K562 (cell line): ENCODE measurements at regions not wholly inside any gene's neighbourhood (a gene's known extent, or its start where the extent isn't known, plus 50 kb on each side); places are given as distances from the start of the nearest gene placed in this dataset.

Experiments
- ATAC-seq: fragments of 200-7000 bp; cut with Tn5 transposase; 3 replicates; pipeline ENCODE4 v1.9.1; 2020; ENCODE audit warnings: moderate library complexity
- BruUV-seq: library from RNA; stranded (reverse); fragments of 400-500 nt; replicated peaks from 2 replicates; lab custom pipeline; 2021; lab: Mats Ljungman, UMichigan
- CTCF ChIA-PET: fragments of 300-600 bp; formaldehyde crosslinking; extraction: SDS; loops from one replicate; lab custom pipeline; 2021; ENCODE audit warnings: low intra/inter-chr PET ratio; lab: Yijun Ruan, JAX
- POLR2A ChIA-PET: fragments of 300-600, 350-650 bp; sonication (Branson Sonifier 250); formaldehyde crosslinking; extraction: SDS; loops from one replicate; lab custom pipeline; 2021; ENCODE audit warnings: antibody characterized with exemption, inconsistent platforms; lab: Yijun Ruan, JAX
- DNase-seq, 4 experiments: peaks; one replicate each; pipeline versions ENCODE4 v3.0.0 to v3.0.0-alpha.2; 2011 to 2018; ENCODE audit warnings: low spot score in 3 of 4, mixed read lengths in 3 of 4; ENCODE audit errors: extremely low read depth in 1 of 4
- FAIRE-seq: peaks from 2 replicates; lab custom pipeline; 2011; peaks lifted over from hg19 to GRCh38; lab: Jason Lieb, UNC
- H2AFZ ChIP-seq: 2 replicates; pipeline ENCODE4 v1.6.0; 2011; ENCODE audit warnings: low read depth, low read length, control low read depth, inconsistent platforms
- H3K27ac ChIP-seq: fragments of 200-600 bp; 3 replicates; pipeline ENCODE4 v1.8.0; 2011; ENCODE audit warnings: low read depth, mild to moderate bottlenecking, control low read depth, inconsistent platforms, low read length, moderate library complexity, mixed read lengths; ENCODE audit errors: extremely low read depth
- H3K27me3 ChIP-seq, 2 experiments: fragments of 300-600 bp in 1 of 2; 2 replicates in 1 of 2; 3 replicates in 1 of 2; pipeline versions ENCODE4 v1.6.0 to v1.8.0; 2011; ENCODE audit warnings: inconsistent platforms in 2 of 2, low read length in 2 of 2, mild to moderate bottlenecking in 1 of 2, mixed read lengths in 1 of 2, moderate library complexity in 1 of 2; ENCODE audit not compliant: control insufficient read depth in 2 of 2, insufficient read depth in 2 of 2
- H3K36me3 ChIP-seq: fragments of 300-600 bp; 3 replicates; pipeline ENCODE4 v1.8.0; 2011; ENCODE audit warnings: mild to moderate bottlenecking, low read length, inconsistent platforms; ENCODE audit not compliant: control insufficient read depth, insufficient read depth
- H3K4me1 ChIP-seq, 2 experiments: fragments of 200-600 bp in 1 of 2; replicated peaks in 1 of 2; 2 replicates in 1 of 2; 3 replicates in 1 of 2; pipeline versions ENCODE4 v1.5.1 to v1.8.0; 2011; ENCODE audit warnings: inconsistent platforms in 2 of 2, low read length in 2 of 2, mild to moderate bottlenecking in 1 of 2, mixed read lengths in 1 of 2, moderate library complexity in 1 of 2; ENCODE audit not compliant: control insufficient read depth in 2 of 2, insufficient read depth in 2 of 2
- H3K4me2 ChIP-seq: 2 replicates; pipeline ENCODE4 v1.6.1; 2011; ENCODE audit warnings: low read length, control low read depth, inconsistent platforms, mixed read lengths; ENCODE audit not compliant: insufficient read depth
- H3K4me3 ChIP-seq: fragments of 200-600 bp; sonication (generic), shearing (Covaris generic); 2 replicates; pipeline ENCODE4 v1.5.1; 2016; ENCODE audit warnings: control low read depth, inconsistent platforms
- H3K79me2 ChIP-seq: fragments of 200-600 bp; 3 replicates; pipeline ENCODE4 v1.8.0; 2011; ENCODE audit warnings: low read length, inconsistent platforms; ENCODE audit not compliant: control insufficient read depth, insufficient read depth
- H3K9ac ChIP-seq, 2 experiments: 2 replicates each; pipeline versions ENCODE4 v1.6.0 to v1.6.1; 2011; ENCODE audit warnings: low read depth in 2 of 2, low read length in 2 of 2, control low read depth in 1 of 2, inconsistent platforms in 1 of 2, mild to moderate bottlenecking in 1 of 2, mixed read lengths in 1 of 2; ENCODE audit not compliant: insufficient read depth in 1 of 2
- H3K9me1 ChIP-seq: one replicate; pipeline ENCODE4 v1.6.0; 2011; ENCODE audit warnings: inconsistent platforms, mild to moderate bottlenecking, low read length, moderate library complexity; ENCODE audit not compliant: control insufficient read depth, insufficient read depth
- H3K9me3 ChIP-seq: replicated peaks from 2 replicates; pipeline ENCODE4 v1.5.1; 2011; ENCODE audit warnings: low read depth, low read length, inconsistent platforms; ENCODE audit not compliant: control insufficient read depth, insufficient read depth
- H4K20me1 ChIP-seq: replicated peaks from 2 replicates; pipeline ENCODE4 v1.6.1; 2011; ENCODE audit warnings: low read length, inconsistent platforms, mixed read lengths; ENCODE audit not compliant: control insufficient read depth, insufficient read depth
- C11orf30 ChIP-seq: fragments of 450-650 bp; IDR thresholded peaks from 2 replicates; pipeline ENCODE4 v1.6.1; 2016; ENCODE audit warnings: low read depth, mild to moderate bottlenecking
- CBFA2T2 ChIP-seq: fragments of 450-650 bp; conservative IDR thresholded peaks from 2 replicates; pipeline ENCODE4 v1.6.1; 2017; ENCODE audit warnings: mild to moderate bottlenecking
- CEBPB ChIP-seq: fragments of 450-650 bp; IDR thresholded peaks from 2 replicates; pipeline ENCODE4 v1.6.1; 2016; ENCODE audit warnings: missing genetic modification characterization, missing compliant biosample characterization
- ELK1 ChIP-seq: sonication (generic); formaldehyde crosslinking; IDR thresholded peaks from 2 replicates; pipeline ENCODE4 v1.8.1; 2022; ENCODE audit warnings: missing genetic modification reagents
- HIVEP1 ChIP-seq: fragments of 250-450 bp; sonication (Bioruptor Pico); IDR thresholded peaks from 2 replicates; pipeline ENCODE4 v1.4.0; 2020; ENCODE audit warnings: mild to moderate bottlenecking
- KLF13 ChIP-seq: fragments of 450-650 bp; IDR thresholded peaks from 2 replicates; pipeline ENCODE4 v1.6.1; 2016; ENCODE audit warnings: missing genetic modification characterization, low read depth, mild to moderate bottlenecking, missing compliant biosample characterization, moderate library complexity, borderline replicate concordance
- PHF20 ChIP-seq: fragments of 450-650 bp; IDR thresholded peaks from 2 replicates; pipeline ENCODE4 v1.6.1; 2018; ENCODE audit not compliant: partially characterized antibody
- PTBP1 ChIP-seq: fragments of 200-400 bp; formaldehyde crosslinking; IDR thresholded peaks from 2 replicates; pipeline ENCODE4 v1.6.1; 2017; ENCODE audit warnings: low read depth, low read length
- RAD51 ChIP-seq: fragments of 450-650 bp; IDR thresholded peaks from 2 replicates; pipeline ENCODE4 v1.7.1; 2016; ENCODE audit warnings: low read depth, mild to moderate bottlenecking, borderline replicate concordance
- RFX7 ChIP-seq: fragments of 250-450 bp; sonication (Bioruptor Pico); IDR thresholded peaks from 2 replicates; pipeline ENCODE4 v1.5.1; 2021; ENCODE audit warnings: mild to moderate bottlenecking
- SNRNP70 ChIP-seq: fragments of 200-400 bp; formaldehyde crosslinking; optimal IDR thresholded peaks from 2 replicates; pipeline ENCODE3; 2017; ENCODE audit warnings: low read depth, low read length
- ZNF3 ChIP-seq: fragments of 250-450 bp; sonication (Bioruptor Pico); IDR thresholded peaks from 2 replicates; pipeline ENCODE4 v1.5.0; 2021; ENCODE audit warnings: mild to moderate bottlenecking, moderate library complexity
- ZNF311 ChIP-seq: fragments of 250-450 bp; sonication (Bioruptor Pico); IDR thresholded peaks from 2 replicates; pipeline ENCODE4 v1.4.0; 2020; ENCODE audit warnings: mild to moderate bottlenecking, moderate library complexity
- ZNF398 ChIP-seq: fragments of 250-450 bp; sonication (Bioruptor Pico); IDR thresholded peaks from 2 replicates; pipeline ENCODE4 v1.8.0; 2021; ENCODE audit warnings: moderate library complexity, mild to moderate bottlenecking, inconsistent platforms
- WGBS: fragments of 100-300 bp; shearing (Covaris generic); methylation state at CpG from one replicate; pipeline ENCODE4 v1.1.6; 2016; ENCODE audit warnings: low coverage, mixed read lengths; ENCODE audit not compliant: insufficient coverage; ENCODE audit errors: missing lambda C conversion rate; 5-methylcytosine and 5-hydroxymethylcytosine counted together
- in situ Hi-C: fragments of 300-500 bp; cut with MboI; formaldehyde crosslinking; loops from 4 replicates; pipeline ENCODE4 v1.15.0; 2018; ENCODE audit warnings: inconsistent platforms, mixed read lengths
- intact Hi-C: fragments of 100-400 bp; cut with micrococcal nuclease; formaldehyde crosslinking; loops from 2 replicates; pipeline ENCODE4 v1.14.2; 2022
- TF ChIP-seq, protein P1 (sequence below), 2 experiments: fragments of 450-650 bp; conservative IDR thresholded peaks; 2 replicates each; pipeline ENCODE4 v1.6.1; 2017; ENCODE audit warnings: mild to moderate bottlenecking in 2 of 2, moderate library complexity in 2 of 2
- TF ChIP-seq, protein P2 (sequence below): sonication (generic); formaldehyde crosslinking; IDR thresholded peaks from 2 replicates; pipeline ENCODE4 v1.9.0; 2022; ENCODE audit warnings: mild to moderate bottlenecking, missing genetic modification reagents

GRCh38 chr10:121291376-121291775, 306.9 kb downstream of the FGFR2 start:
- BruUV-seq, result no TSS peak
- 0% methylated on average over 7 of the region's 7 CpGs for WGBS

More at GRCh38 chr10:121291376-121291775, 306.9 kb downstream of the FGFR2 start:
- no peaks in the 10 kb centered on the region for H3K9me3 ChIP-seq
- ATAC-seq (no peak), FAIRE-seq (no peak), DNase-seq (no peak)
- H3K4me3 ChIP-seq, result no peak overlapping the region
- no peaks in the 10 kb centered on the region for H3K4me1 ChIP-seq
- peaks cover 0 to 5% of the 10 kb centered on the region in 2 experiments; a peak in 2 of 5 replicates for H3K27me3 ChIP-seq
- no peaks in the 10 kb centered on the region for H4K20me1 ChIP-seq
- H3K4me2 ChIP-seq, result no peak overlapping the region
- CTCF ChIA-PET, result no interaction called here
- H3K79me2 ChIP-seq, result no peaks in the 10 kb centered on the region
- intact Hi-C loops, result no loop called here
- H3K9ac ChIP-seq, result no peak overlapping the region
- no peaks in the 10 kb centered on the region for H3K9me1 ChIP-seq
- H2AFZ ChIP-seq, result no peak overlapping the region
- H3K27ac ChIP-seq, result no peak overlapping the region
- POLR2A ChIA-PET, result interaction anchor here (0.6 kb wide), 1 partner anchor 42 kb away, joined by 3 read pairs; no protein-coding TSS in a partner anchor
- TF ChIP-seq ELK1, result no peak
- no peak for TF ChIP-seq CEBPB (tag)
- no peak for TF ChIP-seq SNRNP70
- TF ChIP-seq PTBP1, result no peak
- no peak for TF ChIP-seq ZNF311
- TF ChIP-seq, protein P1, sequence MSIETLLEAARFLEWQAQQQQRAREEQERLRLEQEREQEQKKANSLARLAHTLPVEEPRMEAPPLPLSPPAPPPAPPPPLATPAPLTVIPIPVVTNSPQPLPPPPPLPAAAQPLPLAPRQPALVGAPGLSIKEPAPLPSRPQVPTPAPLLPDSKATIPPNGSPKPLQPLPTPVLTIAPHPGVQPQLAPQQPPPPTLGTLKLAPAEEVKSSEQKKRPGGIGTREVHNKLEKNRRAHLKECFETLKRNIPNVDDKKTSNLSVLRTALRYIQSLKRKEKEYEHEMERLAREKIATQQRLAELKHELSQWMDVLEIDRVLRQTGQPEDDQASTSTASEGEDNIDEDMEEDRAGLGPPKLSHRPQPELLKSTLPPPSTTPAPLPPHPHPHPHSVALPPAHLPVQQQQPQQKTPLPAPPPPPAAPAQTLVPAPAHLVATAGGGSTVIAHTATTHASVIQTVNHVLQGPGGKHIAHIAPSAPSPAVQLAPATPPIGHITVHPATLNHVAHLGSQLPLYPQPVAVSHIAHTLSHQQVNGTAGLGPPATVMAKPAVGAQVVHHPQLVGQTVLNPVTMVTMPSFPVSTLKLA (conservative IDR thresholded peaks at IDR 0.05), result no peak
- TF ChIP-seq C11orf30, result no peak
- no peak for TF ChIP-seq ZNF3 (CRISPR knock-in tag)
- TF ChIP-seq, protein P2, sequence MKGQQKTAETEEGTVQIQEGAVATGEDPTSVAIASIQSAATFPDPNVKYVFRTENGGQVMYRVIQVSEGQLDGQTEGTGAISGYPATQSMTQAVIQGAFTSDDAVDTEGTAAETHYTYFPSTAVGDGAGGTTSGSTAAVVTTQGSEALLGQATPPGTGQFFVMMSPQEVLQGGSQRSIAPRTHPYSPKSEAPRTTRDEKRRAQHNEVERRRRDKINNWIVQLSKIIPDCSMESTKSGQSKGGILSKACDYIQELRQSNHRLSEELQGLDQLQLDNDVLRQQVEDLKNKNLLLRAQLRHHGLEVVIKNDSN, result no peak
- no peak for TF ChIP-seq KLF13 (tag)
- no peak for TF ChIP-seq HIVEP1 (CRISPR knock-in tag)
- TF ChIP-seq RAD51, result no peak
- no peak for TF ChIP-seq RFX7 (CRISPR knock-in tag)
- no peak for TF ChIP-seq ZNF398 (CRISPR knock-in tag)
- no peak for TF ChIP-seq PHF20
- no peak for TF ChIP-seq CBFA2T2
- in situ Hi-C loops, result no loop called here
- H3K36me3 ChIP-seq, result no peaks in the 10 kb centered on the region
